Testis (tissue), 2 donors: ENCODE measurements at regions not wholly inside any gene's neighbourhood (a gene's known extent, or its start where the extent isn't known, plus 50 kb on each side); places are given as distances from the start of the nearest gene placed in this dataset.
A peak's percentile ranks its signal among the peaks of the same experiment; 100 is the strongest.

ENCODE experiments used
- DNase-seq: peaks from one replicate; pipeline ENCODE4 v3.0.0-alpha.2; 2019
- H3K27ac ChIP-seq, 2 donors: fragments of 200-600 bp; sonication (generic); one replicate each; pipeline ENCODE4 v1.5.1; 2019
- H3K27me3 ChIP-seq: fragments of 200-600 bp; sonication (generic); one replicate; pipeline ENCODE4 v1.5.1; 2019
- H3K36me3 ChIP-seq: fragments of 200-600 bp; sonication (generic); one replicate; pipeline ENCODE4 v1.5.1; 2017; ENCODE audit warnings: low read depth; ENCODE audit errors: missing control alignments
- H3K4me1 ChIP-seq: fragments of 200-600 bp; sonication (generic); one replicate; pipeline ENCODE4 v1.5.1; 2019
- H3K4me3 ChIP-seq, 2 donors: fragments of 200-600 bp; sonication (generic); one replicate each; pipeline ENCODE4 v1.5.1; 2017 to 2019
- H3K9me3 ChIP-seq: fragments of 200-600 bp; sonication (generic); one replicate; pipeline ENCODE4 v1.5.1; 2017
- POLR2A ChIP-seq: fragments of 450-650 bp; IDR thresholded peaks from one replicate; pipeline ENCODE4 v1.6.1; 2017; ENCODE audit warnings: antibody characterized with exemption, mild to moderate bottlenecking, moderate library complexity
- WGBS, 2 donors: methylation state at CpG; one replicate each; pipeline ENCODE4 v1.1.5; 2018; 5-methylcytosine and 5-hydroxymethylcytosine counted together
- intact Hi-C: fragments of 100-400 bp; cut with DNase I; formaldehyde crosslinking; loops from one replicate; pipeline ENCODE4 v1.15.1; 2023; ENCODE audit warnings: low total_unique reads
- TF ChIP-seq, protein P1 (sequence below), 3 experiments: fragments of 450-650 bp in 2 of 3; fragments of 200-600 bp in 1 of 3; sonication (generic) in 1 of 3; IDR thresholded peaks; one replicate each; pipeline ENCODE4 v1.5.1; 2016 to 2019; ENCODE audit warnings: antibody characterized with exemption in 3 of 3, mild to moderate bottlenecking in 2 of 3, moderate library complexity in 1 of 3

GRCh38 chr11:105265845-105266244 is 126.3 kb upstream of the CARD18 start:
- TF ChIP-seq POLR2A, result no peak
- TF ChIP-seq, protein P1, sequence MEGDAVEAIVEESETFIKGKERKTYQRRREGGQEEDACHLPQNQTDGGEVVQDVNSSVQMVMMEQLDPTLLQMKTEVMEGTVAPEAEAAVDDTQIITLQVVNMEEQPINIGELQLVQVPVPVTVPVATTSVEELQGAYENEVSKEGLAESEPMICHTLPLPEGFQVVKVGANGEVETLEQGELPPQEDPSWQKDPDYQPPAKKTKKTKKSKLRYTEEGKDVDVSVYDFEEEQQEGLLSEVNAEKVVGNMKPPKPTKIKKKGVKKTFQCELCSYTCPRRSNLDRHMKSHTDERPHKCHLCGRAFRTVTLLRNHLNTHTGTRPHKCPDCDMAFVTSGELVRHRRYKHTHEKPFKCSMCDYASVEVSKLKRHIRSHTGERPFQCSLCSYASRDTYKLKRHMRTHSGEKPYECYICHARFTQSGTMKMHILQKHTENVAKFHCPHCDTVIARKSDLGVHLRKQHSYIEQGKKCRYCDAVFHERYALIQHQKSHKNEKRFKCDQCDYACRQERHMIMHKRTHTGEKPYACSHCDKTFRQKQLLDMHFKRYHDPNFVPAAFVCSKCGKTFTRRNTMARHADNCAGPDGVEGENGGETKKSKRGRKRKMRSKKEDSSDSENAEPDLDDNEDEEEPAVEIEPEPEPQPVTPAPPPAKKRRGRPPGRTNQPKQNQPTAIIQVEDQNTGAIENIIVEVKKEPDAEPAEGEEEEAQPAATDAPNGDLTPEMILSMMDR (IDR thresholded peaks at IDR 0.05), result no peak
- H3K4me1 ChIP-seq, result no peaks in the 10 kb centered on the region
- WGBS, 2 donors, result 57 to 72% methylated on average over 1 of the region's 1 CpG
- no peaks in the 10 kb centered on the region for H3K9me3 ChIP-seq
- H3K27me3 ChIP-seq, result no peaks in the 10 kb centered on the region
- H3K27ac ChIP-seq, result no peak overlapping the region
- no peak overlapping the region for H3K4me3 ChIP-seq
- intact Hi-C loops, result no loop called here
- no peaks in the 10 kb centered on the region for H3K36me3 ChIP-seq
- no peak for DNase-seq

- Histone ChIP-seq H3K9me3 (no peaks in the 10 kb centered on the region), H3K27ac (no peak overlapping the region), H3K36me3 (no peaks in the 10 kb centered on the region), H3K4me3 (no peak overlapping the region), H3K27me3 (no peaks in the 10 kb centered on the region), H3K4me1 (no peaks in the 10 kb centered on the region)
- TF ChIP-seq POLR2A, result no peak
- TF ChIP-seq, protein P1 (IDR thresholded peaks at IDR 0.05), result no peak
- 64 to 70% methylated on average over 1 of the region's 1 CpG for WGBS, 2 donors
- intact Hi-C loops, result no loop called here
- DNase-seq, result no peak
These were observed 121.4 kb upstream of the CARD18 start for GRCh38 chr11:105260976-105261375.

DNA sequence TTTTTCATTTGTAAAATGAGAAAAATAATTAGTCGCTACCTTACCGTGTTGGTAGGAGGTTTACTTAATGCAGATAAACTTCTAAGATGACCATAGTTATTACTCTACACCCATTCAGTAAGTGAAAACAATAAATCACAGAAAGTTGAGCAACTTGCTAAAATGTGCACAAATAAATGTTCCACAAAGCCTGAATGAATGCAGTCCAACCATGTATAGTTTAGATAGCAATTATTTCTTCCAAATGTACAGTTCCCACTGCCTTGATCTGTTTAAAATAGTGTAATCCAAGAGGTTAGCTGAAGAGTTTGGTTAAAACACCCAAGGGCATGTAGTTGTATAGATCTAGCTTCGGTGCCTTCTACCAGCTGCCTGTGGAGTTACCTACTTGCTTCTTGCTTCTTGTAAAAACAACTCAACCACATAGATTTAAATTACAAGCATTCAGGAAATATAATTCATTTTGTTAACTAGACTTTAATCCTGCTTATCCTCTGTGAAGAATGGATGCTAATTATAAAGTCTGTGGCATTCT is 106.3 kb upstream of the CARD18 start:
- intact Hi-C loops, result no loop called here
- no peak for DNase-seq
- no peaks in the 10 kb centered on the region for H3K9me3 ChIP-seq
- H3K27ac ChIP-seq, result no peak overlapping the region
- no peaks in the 10 kb centered on the region for H3K4me1 ChIP-seq
- TF ChIP-seq, protein P1 (IDR thresholded peaks at IDR 0.05), result no peak
- TF ChIP-seq POLR2A, result no peak
- 75 to 84% methylated on average over 3 of the region's 3 CpGs for WGBS, 2 donors
- H3K27me3 ChIP-seq, result no peaks in the 10 kb centered on the region
- H3K36me3 ChIP-seq, result no peaks in the 10 kb centered on the region
- H3K4me3 ChIP-seq, result no peak overlapping the region

- 77 to 78% methylated on average over 4 of the region's 4 CpGs for WGBS, 2 donors
- Histone ChIP-seq H3K27me3 (no peaks in the 10 kb centered on the region), H3K9me3 (no peaks in the 10 kb centered on the region), H3K27ac (no peak overlapping the region), H3K36me3 (no peaks in the 10 kb centered on the region), H3K4me3 (no peak overlapping the region), H3K4me1 (no peaks in the 10 kb centered on the region)
- no peak for TF ChIP-seq POLR2A
- TF ChIP-seq, protein P1 (IDR thresholded peaks at IDR 0.05), result no peak
- intact Hi-C loops, result no loop called here
- peak; percentile 17 for DNase-seq
These were observed 104.7 kb upstream of the CARD18 start for GRCh38 chr11:105244160-105244825.

GRCh38 chr11:105241136-105241535 is 101.6 kb upstream of the CARD18 start:
- no peaks in the 10 kb centered on the region for H3K9me3 ChIP-seq
- no peak overlapping the region for H3K27ac ChIP-seq
- TF ChIP-seq, protein P1 (IDR thresholded peaks at IDR 0.05), result no peak
- TF ChIP-seq POLR2A, result no peak
- WGBS, 2 donors, result 83 to 84% methylated on average over 1 of the region's 1 CpG
- H3K4me3 ChIP-seq, result no peak overlapping the region
- no peaks in the 10 kb centered on the region for H3K36me3 ChIP-seq
- no peaks in the 10 kb centered on the region for H3K4me1 ChIP-seq
- intact Hi-C loops, result no loop called here
- no peaks in the 10 kb centered on the region for H3K27me3 ChIP-seq
- DNase-seq, result no peak
